ENCODE measurements at regions not wholly inside any gene's neighbourhood (a gene's known extent, or its start where the extent isn't known, plus 50 kb on each side); places are given as distances from the start of the nearest gene placed in this dataset.

GRCh38 chr9:88801214-88801796 is 190.0 kb upstream of the S1PR3 start:
- H3K4me1 ChIP-seq (ENCODE audit: control insufficient read depth, insufficient read depth, low read length), result no peaks in the 10 kb centered on the region
- H3K9me3 ChIP-seq (ENCODE audit: control insufficient read depth, low read length), result no peaks in the 10 kb centered on the region
- 93 to 96% methylated on average over 2 of the region's 2 CpGs for WGBS, 2 experiments
- H3K27me3 ChIP-seq (ENCODE audit: control insufficient read depth, insufficient read depth, low read length, poor library complexity, severe bottlenecking), result no peaks in the 10 kb centered on the region
- H3K27ac ChIP-seq (ENCODE audit: insufficient read depth, low read depth, low read length, poor library complexity, severe bottlenecking), result no peak overlapping the region
- no peaks in the 10 kb centered on the region for H3K36me3 ChIP-seq (ENCODE audit: control insufficient read depth, insufficient read depth, low read length)
- H3K4me3 ChIP-seq (ENCODE audit: insufficient read depth, low read depth, low read length), result no peak overlapping the region

GRCh38 chr9:88802533-88802932 is 188.7 kb upstream of the S1PR3 start:
- no peaks in the 10 kb centered on the region for H3K36me3 ChIP-seq (ENCODE audit: control insufficient read depth, insufficient read depth, low read length)
- H3K27me3 ChIP-seq (ENCODE audit: control insufficient read depth, insufficient read depth, low read length, poor library complexity, severe bottlenecking), result no peaks in the 10 kb centered on the region
- 93% methylated on average over 5 of the region's 5 CpGs for WGBS, 2 experiments
- no peak overlapping the region for H3K4me3 ChIP-seq (ENCODE audit: insufficient read depth, low read depth, low read length)
- no peaks in the 10 kb centered on the region for H3K9me3 ChIP-seq (ENCODE audit: control insufficient read depth, low read length)
- no peak overlapping the region for H3K27ac ChIP-seq (ENCODE audit: insufficient read depth, low read depth, low read length, poor library complexity, severe bottlenecking)
- no peaks in the 10 kb centered on the region for H3K4me1 ChIP-seq (ENCODE audit: control insufficient read depth, insufficient read depth, low read length)

- Histone ChIP-seq H3K27me3 (ENCODE audit: control insufficient read depth, insufficient read depth, low read length, poor library complexity, severe bottlenecking) (no peaks in the 10 kb centered on the region), H3K9me3 (ENCODE audit: control insufficient read depth, low read length) (no peaks in the 10 kb centered on the region), H3K4me1 (ENCODE audit: control insufficient read depth, insufficient read depth, low read length) (no peaks in the 10 kb centered on the region), H3K4me3 (ENCODE audit: insufficient read depth, low read depth, low read length) (no peak overlapping the region), H3K27ac (ENCODE audit: insufficient read depth, low read depth, low read length, poor library complexity, severe bottlenecking) (no peak overlapping the region), H3K36me3 (ENCODE audit: control insufficient read depth, insufficient read depth, low read length) (no peaks in the 10 kb centered on the region)
- WGBS, 2 experiments, result 89 to 96% methylated on average over 3 to 4 of the region's 4 CpGs
Observed at GRCh38 chr9:88803546-88804253, 187.6 kb upstream of the S1PR3 start.

GRCh38 chr9:88804254-88804596 is 187.0 kb upstream of the S1PR3 start:
- Histone ChIP-seq H3K36me3 (ENCODE audit: control insufficient read depth, insufficient read depth, low read length) (no peaks in the 10 kb centered on the region), H3K4me3 (ENCODE audit: insufficient read depth, low read depth, low read length) (no peak overlapping the region), H3K4me1 (ENCODE audit: control insufficient read depth, insufficient read depth, low read length) (no peaks in the 10 kb centered on the region), H3K9me3 (ENCODE audit: control insufficient read depth, low read length) (no peaks in the 10 kb centered on the region), H3K27me3 (ENCODE audit: control insufficient read depth, insufficient read depth, low read length, poor library complexity, severe bottlenecking) (no peaks in the 10 kb centered on the region), H3K27ac (ENCODE audit: insufficient read depth, low read depth, low read length, poor library complexity, severe bottlenecking) (no peak overlapping the region)
- 86 to 100% methylated on average over 1 of the region's 2 CpGs for WGBS, 2 experiments

- Histone ChIP-seq H3K9me3 (ENCODE audit: control insufficient read depth, low read length) (no peaks in the 10 kb centered on the region), H3K4me1 (ENCODE audit: control insufficient read depth, insufficient read depth, low read length) (no peaks in the 10 kb centered on the region), H3K4me3 (ENCODE audit: insufficient read depth, low read depth, low read length) (no peak overlapping the region), H3K27me3 (ENCODE audit: control insufficient read depth, insufficient read depth, low read length, poor library complexity, severe bottlenecking) (no peaks in the 10 kb centered on the region), H3K36me3 (ENCODE audit: control insufficient read depth, insufficient read depth, low read length) (no peaks in the 10 kb centered on the region), H3K27ac (ENCODE audit: insufficient read depth, low read depth, low read length, poor library complexity, severe bottlenecking) (no peak overlapping the region)
- 93% methylated on average over 7 of the region's 7 CpGs for WGBS, 2 experiments
Observed at GRCh38 chr9:88805217-88805943, 185.9 kb upstream of the S1PR3 start.

GRCh38 chr9:88807426-88807825 is 183.8 kb upstream of the S1PR3 start:
- no peak overlapping the region for H3K27ac ChIP-seq (ENCODE audit: insufficient read depth, low read depth, low read length, poor library complexity, severe bottlenecking)
- H3K27me3 ChIP-seq (ENCODE audit: control insufficient read depth, insufficient read depth, low read length, poor library complexity, severe bottlenecking), result no peaks in the 10 kb centered on the region
- no peaks in the 10 kb centered on the region for H3K36me3 ChIP-seq (ENCODE audit: control insufficient read depth, insufficient read depth, low read length)
- H3K9me3 ChIP-seq (ENCODE audit: control insufficient read depth, low read length), result no peaks in the 10 kb centered on the region
- WGBS, 2 experiments, result 92 to 97% methylated on average over 5 of the region's 5 CpGs
- no peak overlapping the region for H3K4me3 ChIP-seq (ENCODE audit: insufficient read depth, low read depth, low read length)
- H3K4me1 ChIP-seq (ENCODE audit: control insufficient read depth, insufficient read depth, low read length), result no peaks in the 10 kb centered on the region

- no peaks in the 10 kb centered on the region for H3K36me3 ChIP-seq (ENCODE audit: control insufficient read depth, insufficient read depth, low read length)
- WGBS, 2 experiments, result 91 to 95% methylated on average over 4 of the region's 4 CpGs
- no peak overlapping the region for H3K4me3 ChIP-seq (ENCODE audit: insufficient read depth, low read depth, low read length)
- H3K27ac ChIP-seq (ENCODE audit: insufficient read depth, low read depth, low read length, poor library complexity, severe bottlenecking), result no peak overlapping the region
- no peaks in the 10 kb centered on the region for H3K4me1 ChIP-seq (ENCODE audit: control insufficient read depth, insufficient read depth, low read length)
- H3K27me3 ChIP-seq (ENCODE audit: control insufficient read depth, insufficient read depth, low read length, poor library complexity, severe bottlenecking), result no peaks in the 10 kb centered on the region
- no peaks in the 10 kb centered on the region for H3K9me3 ChIP-seq (ENCODE audit: control insufficient read depth, low read length)
Observed at GRCh38 chr9:88808019-88808656, 183.1 kb upstream of the S1PR3 start.

GRCh38 chr9:88808761-88809354 is 182.4 kb upstream of the S1PR3 start:
- H3K4me1 ChIP-seq (ENCODE audit: control insufficient read depth, insufficient read depth, low read length), result no peaks in the 10 kb centered on the region
- H3K4me3 ChIP-seq (ENCODE audit: insufficient read depth, low read depth, low read length), result no peak overlapping the region
- WGBS, 2 experiments, result 87 to 90% methylated on average over 5 of the region's 5 CpGs
- H3K36me3 ChIP-seq (ENCODE audit: control insufficient read depth, insufficient read depth, low read length), result no peaks in the 10 kb centered on the region
- H3K27ac ChIP-seq (ENCODE audit: insufficient read depth, low read depth, low read length, poor library complexity, severe bottlenecking), result no peak overlapping the region
- H3K27me3 ChIP-seq (ENCODE audit: control insufficient read depth, insufficient read depth, low read length, poor library complexity, severe bottlenecking), result no peaks in the 10 kb centered on the region
- H3K9me3 ChIP-seq (ENCODE audit: control insufficient read depth, low read length), result no peaks in the 10 kb centered on the region

GRCh38 chr9:88809355-88810161 is 181.7 kb upstream of the S1PR3 start:
- H3K36me3 ChIP-seq (ENCODE audit: control insufficient read depth, insufficient read depth, low read length), result no peaks in the 10 kb centered on the region
- no peak overlapping the region for H3K4me3 ChIP-seq (ENCODE audit: insufficient read depth, low read depth, low read length)
- 88 to 89% methylated on average over 9 of the region's 9 CpGs for WGBS, 2 experiments
- no peaks in the 10 kb centered on the region for H3K9me3 ChIP-seq (ENCODE audit: control insufficient read depth, low read length)
- H3K4me1 ChIP-seq (ENCODE audit: control insufficient read depth, insufficient read depth, low read length), result no peaks in the 10 kb centered on the region
- no peaks in the 10 kb centered on the region for H3K27me3 ChIP-seq (ENCODE audit: control insufficient read depth, insufficient read depth, low read length, poor library complexity, severe bottlenecking)
- no peak overlapping the region for H3K27ac ChIP-seq (ENCODE audit: insufficient read depth, low read depth, low read length, poor library complexity, severe bottlenecking)
